Right ventricle myocardium inferior (tissue), 1 donor: ENCODE measurements at regions not wholly inside any gene's neighbourhood (a gene's known extent, or its start where the extent isn't known, plus 50 kb on each side); places are given as distances from the start of the nearest gene placed in this dataset.
A peak's percentile ranks its signal among the peaks of the same experiment; 100 is the strongest.

Source experiments
- ATAC-seq: fragments of 200-7000 bp; cut with Tn5 transposase; one replicate; pipeline ENCODE4 v1.9.1; 2020; ENCODE audit warnings: mild to moderate bottlenecking, moderate library complexity
- DNase-seq: peaks from one replicate; pipeline ENCODE4 v3.0.0; 2021; ENCODE audit errors: missing footprints
- intact Hi-C: fragments of 100-400 bp; cut with DNase I; formaldehyde crosslinking; loops from one replicate; pipeline ENCODE4 v1.11.0; 2022
- donor health status: DM: no; HTN: yes; CAD: no; lungs with severe emphysema.

GRCh38 chr6:48315051-48315719 is 204.2 kb upstream of the PTCHD4 start:
- DNase-seq, result no peak
- intact Hi-C loops, result no loop called here
- no peak for ATAC-seq

- intact Hi-C loops, result no loop called here
- no peak for DNase-seq
- no peak for ATAC-seq
These were observed 200.3 kb upstream of the PTCHD4 start for GRCh38 chr6:48311301-48311700.

GRCh38 chr6:48307573-48307972 is 196.6 kb upstream of the PTCHD4 start:
- no peak for ATAC-seq
- intact Hi-C loops, result no loop called here
- DNase-seq, result no peak

GRCh38 chr6:48290595-48290994 is 179.6 kb upstream of the PTCHD4 start:
- ATAC-seq (no peak), DNase-seq (no peak)
- intact Hi-C loops, result no loop called here

- intact Hi-C loops, result no loop called here
- no peak for ATAC-seq
- no peak for DNase-seq
These were observed 178.8 kb upstream of the PTCHD4 start for GRCh38 chr6:48289841-48290240.

GRCh38 chr6:48281217-48281616 is 170.2 kb upstream of the PTCHD4 start:
- ATAC-seq, result no peak
- intact Hi-C loops, result no loop called here
- no peak for DNase-seq

- ATAC-seq (no peak), DNase-seq (no peak)
- intact Hi-C loops, result no loop called here
These were observed 169.1 kb upstream of the PTCHD4 start for GRCh38 chr6:48280035-48280620.

- ATAC-seq (no peak), DNase-seq (no peak)
- intact Hi-C loops, result no loop called here
These were observed 167.3 kb upstream of the PTCHD4 start for GRCh38 chr6:48278261-48278660.

- DNase-seq (no peak), ATAC-seq (no peak)
- intact Hi-C loops, result no loop called here
These were observed 161.5 kb upstream of the PTCHD4 start for GRCh38 chr6:48272518-48272917.

- ATAC-seq (no peak), DNase-seq (no peak)
- intact Hi-C loops, result no loop called here
These were observed 144.1 kb upstream of the PTCHD4 start for GRCh38 chr6:48255094-48255493.

- DNase-seq (no peak), ATAC-seq (no peak)
- intact Hi-C loops, result no loop called here
These were observed 138.1 kb upstream of the PTCHD4 start for GRCh38 chr6:48249071-48249470.

- DNase-seq (no peak), ATAC-seq (no peak)
- intact Hi-C loops, result no loop called here
These were observed 132.1 kb upstream of the PTCHD4 start for GRCh38 chr6:48243071-48243470.

GRCh38 chr6:48240287-48240686 is 129.3 kb upstream of the PTCHD4 start:
- intact Hi-C loops, result no loop called here
- ATAC-seq, result no peak
- peak; percentile 23 for DNase-seq

- no peak for ATAC-seq
- no peak for DNase-seq
- intact Hi-C loops, result no loop called here
These were observed 125.4 kb upstream of the PTCHD4 start for GRCh38 chr6:48236375-48236774.

- intact Hi-C loops, result no loop called here
- DNase-seq (no peak), ATAC-seq (no peak)
These were observed 122.1 kb upstream of the PTCHD4 start for GRCh38 chr6:48233063-48233462.

GRCh38 chr6:48229841-48230240 is 118.8 kb upstream of the PTCHD4 start:
- DNase-seq, result no peak
- no peak for ATAC-seq
- intact Hi-C loops, result no loop called here

- no peak for ATAC-seq
- intact Hi-C loops, result no loop called here
- no peak for DNase-seq
These were observed 111.2 kb upstream of the PTCHD4 start for GRCh38 chr6:48222241-48222640.

GRCh38 chr6:48213076-48213788 is 102.2 kb upstream of the PTCHD4 start:
- intact Hi-C loops, result no loop called here
- no peak for ATAC-seq
- DNase-seq, result no peak

GRCh38 chr6:48212501-48212900 is 101.5 kb upstream of the PTCHD4 start:
- ATAC-seq (no peak), DNase-seq (no peak)
- intact Hi-C loops, result no loop called here

- intact Hi-C loops, result no loop called here
- DNase-seq, result no peak
- no peak for ATAC-seq
These were observed 95.1 kb upstream of the PTCHD4 start for GRCh38 chr6:48206091-48206490.
